ENCODE measurements at regions not wholly inside any gene's neighbourhood (a gene's known extent, or its start where the extent isn't known, plus 50 kb on each side); places are given as distances from the start of the nearest gene placed in this dataset.

DNA sequence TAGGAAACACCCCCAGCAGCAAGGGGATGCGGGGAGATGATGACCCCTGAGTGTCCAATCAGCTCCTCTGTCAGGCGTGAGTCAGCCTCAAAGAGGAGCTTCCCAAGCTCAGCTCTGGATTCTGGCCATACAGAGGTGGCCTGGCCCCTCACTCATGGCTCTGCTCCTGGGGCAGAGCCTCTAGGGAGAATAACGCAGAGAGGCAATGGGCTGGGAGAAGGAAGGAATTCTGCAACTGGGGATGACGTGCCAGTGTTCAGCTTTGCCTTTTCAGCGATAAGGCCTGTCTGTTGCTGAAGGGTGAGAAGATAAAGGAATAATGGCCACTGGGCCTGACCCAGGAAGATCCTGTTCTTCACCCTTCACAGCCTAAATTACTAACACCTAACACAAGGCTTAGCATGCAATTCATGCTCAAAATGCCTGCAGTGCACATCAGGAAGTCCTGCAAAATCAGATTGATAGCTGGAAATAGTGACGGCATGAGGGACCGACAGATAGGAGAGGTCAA, 92.2 kb downstream of the TBX19 start:
- TF ChIP-seq EP300 (IDR thresholded peaks at IDR 0.05): no peak
- no peak for TF ChIP-seq POLR2A (IDR thresholded peaks at IDR 0.05)
- TF ChIP-seq POLR2AphosphoS5 (IDR thresholded peaks at IDR 0.05): no peak
- TF ChIP-seq, protein P1, sequence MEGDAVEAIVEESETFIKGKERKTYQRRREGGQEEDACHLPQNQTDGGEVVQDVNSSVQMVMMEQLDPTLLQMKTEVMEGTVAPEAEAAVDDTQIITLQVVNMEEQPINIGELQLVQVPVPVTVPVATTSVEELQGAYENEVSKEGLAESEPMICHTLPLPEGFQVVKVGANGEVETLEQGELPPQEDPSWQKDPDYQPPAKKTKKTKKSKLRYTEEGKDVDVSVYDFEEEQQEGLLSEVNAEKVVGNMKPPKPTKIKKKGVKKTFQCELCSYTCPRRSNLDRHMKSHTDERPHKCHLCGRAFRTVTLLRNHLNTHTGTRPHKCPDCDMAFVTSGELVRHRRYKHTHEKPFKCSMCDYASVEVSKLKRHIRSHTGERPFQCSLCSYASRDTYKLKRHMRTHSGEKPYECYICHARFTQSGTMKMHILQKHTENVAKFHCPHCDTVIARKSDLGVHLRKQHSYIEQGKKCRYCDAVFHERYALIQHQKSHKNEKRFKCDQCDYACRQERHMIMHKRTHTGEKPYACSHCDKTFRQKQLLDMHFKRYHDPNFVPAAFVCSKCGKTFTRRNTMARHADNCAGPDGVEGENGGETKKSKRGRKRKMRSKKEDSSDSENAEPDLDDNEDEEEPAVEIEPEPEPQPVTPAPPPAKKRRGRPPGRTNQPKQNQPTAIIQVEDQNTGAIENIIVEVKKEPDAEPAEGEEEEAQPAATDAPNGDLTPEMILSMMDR (IDR thresholded peaks at IDR 0.05): no peak
